ENCODE measurements at regions not wholly inside any gene's neighbourhood (a gene's known extent, or its start where the extent isn't known, plus 50 kb on each side); places are given as distances from the start of the nearest gene placed in this dataset.

DNA sequence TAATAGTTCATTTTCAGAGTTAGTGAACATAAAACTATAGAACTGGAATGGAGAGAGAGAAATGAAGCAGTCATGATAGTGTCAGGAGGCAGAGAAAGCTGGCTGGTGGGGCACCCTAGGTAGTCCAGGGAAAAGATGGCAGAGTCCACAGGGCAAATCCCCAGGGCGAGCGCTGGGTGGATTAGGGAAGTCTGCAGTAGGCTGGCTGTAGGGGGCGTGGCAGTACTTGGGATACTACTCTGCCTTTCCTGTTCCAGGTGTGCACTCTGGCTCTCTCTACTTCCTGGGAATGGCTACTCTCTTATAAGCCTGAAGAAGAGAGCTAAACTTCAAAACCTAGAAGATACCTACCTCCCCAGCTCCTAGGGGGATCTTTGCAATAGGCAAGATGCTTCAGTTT, 232.9 kb upstream of the SLC10A2 start:
- no peak for DNase-seq

DNA sequence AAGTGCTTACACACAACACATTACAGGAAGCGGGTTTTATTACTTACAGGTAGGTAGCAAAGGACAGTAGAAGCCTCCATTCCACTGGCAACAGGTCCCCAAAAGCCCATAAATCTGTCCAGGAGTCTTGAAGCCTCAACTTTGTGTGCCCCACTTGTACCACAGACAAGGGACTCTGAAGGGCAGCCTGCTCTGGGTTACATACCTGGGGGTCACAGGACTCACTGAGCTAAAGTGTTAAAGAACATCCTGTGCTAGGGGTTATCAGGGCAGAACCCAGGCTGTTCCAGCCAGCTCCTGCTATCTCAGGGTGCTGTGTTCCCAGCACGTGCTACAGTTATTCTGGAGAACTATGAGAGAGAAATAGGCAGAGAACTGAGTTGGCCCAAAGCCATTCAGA, 230.9 kb upstream of the SLC10A2 start:
- DNase-seq = no peak

DNA sequence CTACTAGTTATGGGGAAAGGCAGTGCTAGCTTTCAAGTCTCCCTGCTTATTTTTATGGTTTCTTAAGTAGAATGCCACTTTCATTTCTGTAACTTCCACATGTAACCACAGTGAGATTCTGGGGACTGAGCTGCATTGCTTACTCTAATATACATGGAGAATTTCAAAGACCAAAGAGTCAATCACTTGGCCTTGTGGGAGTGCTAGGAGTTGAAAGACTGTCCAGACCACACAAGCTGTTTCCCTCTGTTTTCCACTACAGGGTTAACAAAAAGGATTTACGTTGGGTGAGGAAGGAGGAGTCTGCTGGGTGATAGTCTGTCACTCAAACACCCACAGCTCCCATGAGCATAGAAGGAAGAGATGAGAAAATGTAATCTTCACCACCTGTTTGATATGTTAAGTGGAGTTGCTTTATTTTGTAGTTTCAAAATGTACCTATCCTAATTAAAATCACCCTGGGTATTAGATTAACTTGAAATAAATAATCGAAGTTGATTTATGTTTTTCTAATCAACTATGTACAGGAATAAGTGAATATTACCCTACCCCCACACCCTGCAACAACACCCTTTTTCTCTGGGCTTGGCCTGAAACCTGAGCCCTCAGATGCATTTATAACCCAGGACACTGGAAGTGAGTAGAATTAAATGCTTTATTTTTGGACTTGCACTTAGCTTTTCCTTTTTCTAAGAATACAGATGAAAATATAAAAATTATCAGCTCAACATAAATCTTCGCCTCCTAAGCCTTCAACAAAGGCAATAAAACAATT, 225.8 kb upstream of the SLC10A2 start:
- no peak for DNase-seq

DNA sequence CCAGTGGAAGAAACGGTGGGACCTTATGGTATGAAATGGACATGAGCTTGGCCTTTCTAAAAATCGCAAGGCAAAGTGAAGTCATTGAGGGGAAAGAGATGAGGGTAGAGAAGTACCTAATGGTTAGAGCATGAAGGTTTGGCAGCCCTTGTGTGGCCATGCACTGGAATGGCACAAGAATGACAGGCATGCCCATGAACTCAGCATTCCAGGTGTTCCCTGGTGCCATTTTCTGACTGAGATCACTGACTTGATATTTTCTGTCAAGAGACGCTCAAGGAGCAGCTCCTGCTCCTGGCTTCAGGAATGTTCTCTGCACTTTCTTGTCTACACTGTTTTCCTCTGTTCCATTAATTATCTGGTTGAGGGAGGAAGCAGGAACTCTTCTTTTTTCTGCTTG, 225.0 kb upstream of the SLC10A2 start:
- DNase-seq = no peak

DNA sequence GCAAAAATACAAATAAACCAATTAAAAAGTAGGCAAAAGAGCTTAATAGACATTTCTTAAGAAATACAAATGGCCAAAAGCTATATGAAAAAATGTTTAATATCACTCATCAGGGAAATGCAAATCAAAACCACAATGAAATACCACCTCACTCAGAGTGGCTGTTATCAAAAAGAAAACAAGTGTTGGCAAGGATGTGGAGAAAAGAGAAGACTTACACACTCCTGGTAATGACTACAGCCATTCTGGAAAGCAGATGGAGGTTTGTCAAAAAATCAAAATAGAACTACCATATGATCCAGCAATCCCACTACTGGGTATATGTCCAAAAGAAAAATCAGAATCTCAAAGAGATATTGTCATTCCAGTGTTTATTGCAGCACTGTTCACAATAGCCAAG, 223.5 kb upstream of the SLC10A2 start:
- no peak for DNase-seq

DNA sequence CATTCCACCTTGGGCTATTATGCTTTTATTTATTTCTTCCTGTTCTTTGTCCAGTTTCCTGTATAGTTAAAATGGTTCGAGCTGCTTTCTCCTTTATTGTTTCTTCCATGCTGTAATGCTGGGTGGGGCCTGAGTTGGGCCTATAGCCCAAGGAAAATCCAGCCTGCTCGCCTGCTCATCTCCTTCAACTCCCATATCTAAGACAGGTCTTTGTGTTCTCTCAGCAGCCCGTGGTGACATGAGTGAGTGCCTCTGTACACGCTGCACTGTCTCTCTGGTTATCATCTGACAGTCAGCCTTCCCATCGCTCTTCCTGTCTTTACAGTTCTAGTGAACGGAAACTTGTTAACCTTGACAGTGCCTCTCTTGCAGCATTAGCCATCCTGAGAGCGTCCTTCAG, 221.9 kb upstream of the SLC10A2 start:
- DNase-seq = peak; percentile 17

DNA sequence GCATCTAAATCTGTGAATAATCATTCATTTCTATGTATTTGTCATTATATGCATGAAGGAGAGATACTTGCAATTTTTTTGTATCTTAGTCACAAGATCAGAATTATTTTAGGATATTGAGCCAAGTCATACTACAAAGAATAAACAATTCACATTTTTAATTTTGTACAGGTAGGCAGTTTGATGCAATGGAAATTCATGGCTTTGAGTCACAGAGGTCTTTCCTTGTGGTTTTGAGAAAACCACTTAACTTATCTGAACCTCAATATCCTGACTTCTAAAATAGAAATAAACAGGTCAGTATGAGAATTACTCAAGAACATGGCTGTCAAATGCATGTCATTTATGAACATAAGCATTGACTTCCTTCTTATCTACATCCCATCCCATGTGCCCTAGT, 221.4 kb upstream of the SLC10A2 start:
- DNase-seq = no peak

DNA sequence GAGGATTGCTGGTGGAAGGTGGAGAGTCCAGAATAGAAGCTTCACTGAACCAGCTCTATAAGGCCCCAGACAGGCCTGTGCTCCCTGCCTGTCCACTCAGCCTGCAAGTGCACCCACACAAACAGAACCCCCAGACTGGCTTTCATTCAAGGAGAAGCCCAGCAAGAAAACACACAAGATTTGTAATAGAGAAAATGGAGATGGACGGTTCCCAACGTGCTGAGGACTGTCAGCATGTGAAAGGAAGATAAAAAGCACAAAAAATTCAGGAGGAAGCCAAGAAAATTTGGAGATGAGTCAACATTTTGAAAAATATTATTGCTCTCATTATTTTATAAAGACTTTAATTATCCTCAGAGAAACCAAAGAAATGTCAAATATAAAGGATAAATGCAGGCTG, 218.2 kb upstream of the SLC10A2 start:
- DNase-seq = no peak

DNA sequence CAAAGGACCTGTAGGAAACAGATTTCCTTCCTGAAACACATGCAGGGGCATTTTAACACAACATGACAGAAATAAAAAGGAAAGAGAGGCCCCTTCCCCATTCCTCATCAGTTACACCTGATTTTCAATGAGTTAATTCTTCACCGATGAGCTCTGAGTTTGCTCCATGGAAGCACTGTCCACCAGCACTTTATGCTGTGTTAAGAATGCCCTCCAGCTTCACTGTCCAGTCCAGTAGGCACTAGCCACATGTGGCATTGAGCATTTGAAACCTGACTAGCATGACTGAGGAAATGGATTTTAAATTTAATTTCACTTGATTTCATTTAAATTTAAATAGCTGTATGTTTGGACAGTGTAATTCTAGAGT, 217.2 kb upstream of the SLC10A2 start:
- no peak for DNase-seq

DNA sequence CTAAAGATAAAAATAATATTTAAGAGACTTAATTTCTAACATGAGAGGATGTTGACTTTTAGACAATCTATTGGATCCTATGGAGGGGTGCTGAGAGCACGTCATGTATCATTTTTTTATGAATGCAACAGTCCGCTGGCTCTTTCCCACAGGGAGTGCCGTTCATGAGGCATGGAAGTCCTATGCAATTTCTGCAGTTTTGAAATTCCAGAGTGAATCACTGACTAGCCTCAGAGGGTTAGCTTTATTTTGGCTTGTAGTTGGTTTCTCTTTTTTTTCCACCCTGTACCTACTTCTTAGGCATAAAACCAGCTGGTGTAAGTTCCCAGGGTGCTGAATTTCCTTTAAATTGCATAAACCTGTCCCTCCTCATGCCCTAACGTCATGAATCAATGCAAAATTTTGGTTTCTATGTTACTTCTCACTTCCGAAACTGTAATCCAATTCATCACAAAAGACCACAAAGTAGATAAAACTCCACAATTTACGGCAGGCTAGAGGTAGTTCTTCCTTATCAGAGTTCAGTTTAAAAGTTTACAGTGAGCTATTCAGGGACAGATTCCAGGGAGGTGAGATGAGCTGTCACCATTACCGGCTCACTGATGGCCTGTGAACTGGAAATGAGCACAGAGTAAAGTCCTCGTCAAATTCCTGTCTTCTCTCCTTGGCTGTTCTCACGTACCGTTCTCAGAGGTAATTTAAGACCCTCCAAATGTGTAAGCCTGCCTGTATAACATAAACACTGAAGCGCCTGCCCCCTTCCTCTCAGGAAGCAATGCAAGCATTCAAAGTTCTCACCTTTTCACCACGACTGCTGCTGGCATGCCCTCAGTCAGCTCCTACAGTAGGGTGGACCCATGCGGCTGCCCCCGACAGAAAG, 216.6 kb upstream of the SLC10A2 start:
- DNase-seq = no peak

DNA sequence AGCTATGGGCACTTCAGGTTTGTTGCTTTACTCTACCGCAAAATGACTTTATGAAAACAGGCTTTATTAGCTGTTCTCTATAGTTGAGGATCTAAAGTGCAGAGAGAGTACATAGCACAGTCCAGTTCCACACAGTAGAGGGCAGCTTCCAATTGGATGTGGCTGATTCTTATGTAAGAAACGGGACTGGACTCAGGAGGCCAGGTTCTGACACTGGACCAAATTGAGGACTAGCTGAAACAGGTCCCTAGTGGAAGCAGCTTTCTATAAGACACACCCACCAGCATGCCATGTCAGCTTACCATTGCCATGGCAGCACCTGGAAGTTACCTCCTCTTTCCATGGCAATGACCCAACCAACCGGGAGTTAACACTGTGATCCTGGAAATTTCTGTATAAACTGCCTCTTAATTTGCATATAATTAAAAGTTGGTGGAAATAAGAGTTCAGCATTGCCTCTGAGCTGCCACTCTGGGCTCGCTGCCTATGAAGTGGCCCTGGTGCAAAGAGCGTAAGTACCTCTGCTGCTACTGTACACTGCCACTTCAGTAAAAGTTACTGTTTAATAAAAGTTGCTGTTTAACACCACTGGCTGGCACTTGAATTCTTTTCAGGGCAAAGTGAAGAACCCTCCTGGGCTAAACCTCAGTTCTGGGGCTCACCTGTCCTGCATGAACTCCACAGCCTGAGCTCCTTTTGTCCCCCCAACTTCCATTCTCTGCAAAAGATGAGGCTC, 211.9 kb upstream of the SLC10A2 start:
- no peak for DNase-seq

DNA sequence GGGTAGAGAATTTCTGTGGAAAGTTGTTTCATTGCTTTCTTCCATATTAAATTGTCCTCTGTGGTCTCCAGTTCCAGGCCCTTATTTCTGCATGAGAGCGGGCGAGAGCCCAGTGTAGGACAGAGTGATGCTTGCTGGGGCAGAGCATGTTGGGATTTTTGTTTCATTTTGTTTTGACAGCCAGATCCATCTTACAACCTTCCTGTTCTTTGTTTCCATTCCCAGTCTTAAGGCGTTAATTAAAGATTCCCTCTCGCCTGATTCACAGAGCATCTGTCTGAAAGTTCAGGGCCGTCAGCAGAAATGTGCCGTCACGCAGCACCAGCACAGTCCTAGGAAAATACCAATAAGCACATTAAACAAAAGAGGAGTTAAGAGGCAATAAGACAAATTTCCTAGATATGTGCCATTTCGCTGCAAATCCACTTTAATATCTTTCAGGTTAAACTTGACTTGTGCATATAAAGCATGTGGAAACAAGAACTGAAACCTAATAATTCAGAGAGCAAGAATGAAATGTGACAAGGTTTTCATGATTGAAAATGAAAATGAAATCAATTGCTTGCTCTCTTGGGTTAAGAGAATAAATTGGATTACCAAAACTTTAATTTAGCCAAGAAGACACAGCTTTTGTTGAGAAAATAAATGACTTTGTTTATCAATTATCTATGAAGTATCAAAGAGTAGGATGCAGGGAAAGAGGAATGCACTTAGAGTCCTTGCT, 210.7 kb upstream of the SLC10A2 start:
- DNase-seq = no peak

DNA sequence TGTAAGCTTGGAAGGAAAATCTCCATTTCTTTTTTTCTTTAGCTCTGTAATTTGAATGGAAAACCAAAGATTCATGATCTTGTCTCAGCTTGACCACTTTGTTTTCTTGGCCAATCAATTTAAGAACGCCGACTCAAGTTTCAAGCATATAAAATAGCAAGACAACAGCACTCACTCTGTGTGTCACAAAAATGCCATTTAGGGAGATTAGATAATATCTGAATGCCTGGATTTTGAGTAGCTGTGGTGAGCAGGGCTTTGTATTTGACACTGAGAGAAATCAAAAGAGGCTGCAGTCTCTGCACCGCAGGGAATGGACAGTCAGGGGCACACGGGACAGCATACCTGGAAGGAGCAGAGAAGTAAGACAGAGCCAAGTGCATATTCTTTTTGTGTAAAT, 209.5 kb upstream of the SLC10A2 start:
- no peak for DNase-seq

DNA sequence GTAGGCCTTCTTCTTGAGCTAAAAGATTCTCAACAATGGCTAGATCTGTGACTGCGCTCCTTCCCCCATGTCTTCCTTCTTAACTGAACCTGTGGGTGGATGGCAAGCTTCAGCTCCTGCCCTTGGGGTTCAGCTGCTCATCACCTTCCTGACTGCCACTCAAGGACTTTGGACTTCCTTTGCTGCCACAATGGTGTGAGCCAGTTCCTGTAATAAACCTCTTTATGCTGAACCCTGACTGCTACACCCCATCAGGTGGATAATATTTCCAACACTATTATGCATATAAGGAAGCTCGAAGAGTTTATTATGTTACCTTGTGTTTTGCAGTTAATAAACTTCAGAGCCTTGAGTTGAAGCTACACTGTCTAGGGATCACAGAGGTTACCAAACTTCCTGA, 208.9 kb upstream of the SLC10A2 start:
- no peak for DNase-seq

DNA sequence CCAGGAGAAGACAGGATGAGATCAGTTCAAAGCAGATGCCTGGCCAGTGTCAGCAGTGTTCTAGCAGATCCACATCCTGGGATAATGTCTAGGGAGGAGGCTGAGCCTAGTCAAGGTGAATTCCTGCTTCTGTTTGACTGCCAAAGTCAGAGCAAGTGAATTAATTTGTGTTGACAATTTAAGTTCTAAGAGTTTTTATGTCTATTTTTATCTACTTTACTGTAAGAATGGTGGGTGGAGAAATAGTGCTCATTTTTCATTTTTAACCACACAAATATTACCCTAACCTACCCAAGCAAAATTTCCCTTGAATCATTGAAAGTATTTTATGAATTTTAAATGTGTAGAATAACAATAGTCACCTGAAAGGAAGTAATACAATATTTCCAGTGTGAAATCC, 207.6 kb upstream of the SLC10A2 start:
- DNase-seq = no peak

DNA sequence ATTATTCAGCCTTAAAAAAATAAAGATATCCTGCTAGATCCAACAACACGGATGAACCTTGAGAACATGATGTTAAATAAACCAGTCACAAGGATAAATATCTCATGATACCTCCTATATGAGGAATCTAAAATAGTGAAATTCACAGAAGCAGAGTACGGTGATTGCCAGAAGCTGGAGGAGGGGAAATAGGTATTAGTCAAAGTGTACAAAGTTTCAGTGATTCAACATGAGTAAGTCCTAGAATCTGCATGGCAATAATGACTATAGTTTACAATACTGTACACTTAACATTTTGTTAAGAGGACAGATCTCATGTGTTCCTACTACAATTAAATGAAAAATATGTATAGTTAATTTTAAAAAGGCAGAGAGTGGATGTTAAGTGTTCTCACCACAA, 206.6 kb upstream of the SLC10A2 start:
- DNase-seq = no peak

DNA sequence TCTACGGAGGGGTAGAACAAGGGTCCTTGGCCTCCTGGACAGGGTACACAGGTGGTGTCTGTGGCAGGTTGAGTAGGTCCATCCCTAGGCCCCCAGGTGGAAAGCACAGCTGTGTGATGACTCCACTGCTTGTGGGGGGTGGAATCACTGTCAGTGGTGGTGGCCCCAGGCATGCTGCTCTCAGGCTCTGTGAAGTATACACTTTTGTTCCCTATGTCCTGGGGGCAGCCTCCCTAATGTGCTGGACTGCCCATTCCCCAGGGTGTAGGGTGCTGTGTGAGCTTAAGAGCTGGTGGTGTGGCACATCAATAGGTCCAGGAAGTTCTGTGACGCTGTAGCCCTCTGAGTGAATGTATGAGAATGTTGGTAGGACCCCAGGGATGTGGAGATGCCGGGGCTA, 197.2 kb upstream of the SLC10A2 start:
- no peak for DNase-seq

DNA sequence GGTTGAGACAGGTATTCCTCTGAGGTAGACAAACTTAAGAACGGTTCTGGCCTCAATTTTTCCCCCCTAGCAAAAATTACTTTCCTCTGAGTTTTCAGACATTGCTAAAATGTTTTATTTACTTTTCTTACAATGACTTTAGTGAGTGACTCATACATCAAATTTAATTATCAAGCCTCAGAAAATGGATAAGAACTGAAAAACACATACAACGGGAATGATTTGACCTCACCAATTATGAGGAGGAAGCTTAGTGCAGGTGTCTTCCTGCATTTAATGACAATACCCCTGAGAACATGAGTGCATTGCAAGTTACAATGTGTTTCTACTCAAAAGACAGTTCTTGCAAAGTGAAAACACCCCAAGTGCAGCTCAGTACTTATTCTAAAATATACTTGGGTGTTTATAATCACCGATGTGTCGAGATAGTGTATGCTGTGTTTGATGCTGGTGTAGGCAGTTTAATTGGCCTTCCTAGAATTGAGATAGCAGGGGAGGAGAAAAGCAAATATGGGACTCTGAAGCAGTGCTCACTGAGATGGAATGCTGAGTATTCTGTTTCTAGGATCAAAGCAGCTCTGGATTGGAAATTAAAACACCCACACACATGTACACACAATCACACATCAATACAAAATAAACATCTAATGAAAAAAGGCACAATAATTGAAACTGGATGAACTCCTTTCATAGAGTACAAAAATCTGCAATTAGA, 189.5 kb upstream of the SLC10A2 start:
- no peak for DNase-seq

DNA sequence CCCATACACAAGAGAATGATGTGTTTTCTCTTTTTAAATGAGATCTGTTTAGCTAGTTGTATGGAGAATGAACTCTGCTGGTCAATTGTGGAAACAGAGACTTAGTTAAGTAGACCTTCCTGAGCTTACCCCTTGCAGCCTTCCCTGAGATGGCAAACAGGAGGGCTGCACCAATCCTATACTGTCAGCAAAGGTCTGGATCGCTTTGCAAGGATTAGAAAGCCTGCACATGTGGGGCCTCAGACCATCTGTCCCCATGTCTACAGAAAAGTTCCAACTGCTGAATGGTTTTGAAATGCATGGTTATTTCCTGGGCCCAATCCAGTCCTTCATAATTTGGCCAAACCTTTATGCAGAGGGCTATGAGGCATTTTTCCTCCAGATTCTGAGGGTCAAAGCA, 183.9 kb upstream of the SLC10A2 start:
- DNase-seq = no peak

DNA sequence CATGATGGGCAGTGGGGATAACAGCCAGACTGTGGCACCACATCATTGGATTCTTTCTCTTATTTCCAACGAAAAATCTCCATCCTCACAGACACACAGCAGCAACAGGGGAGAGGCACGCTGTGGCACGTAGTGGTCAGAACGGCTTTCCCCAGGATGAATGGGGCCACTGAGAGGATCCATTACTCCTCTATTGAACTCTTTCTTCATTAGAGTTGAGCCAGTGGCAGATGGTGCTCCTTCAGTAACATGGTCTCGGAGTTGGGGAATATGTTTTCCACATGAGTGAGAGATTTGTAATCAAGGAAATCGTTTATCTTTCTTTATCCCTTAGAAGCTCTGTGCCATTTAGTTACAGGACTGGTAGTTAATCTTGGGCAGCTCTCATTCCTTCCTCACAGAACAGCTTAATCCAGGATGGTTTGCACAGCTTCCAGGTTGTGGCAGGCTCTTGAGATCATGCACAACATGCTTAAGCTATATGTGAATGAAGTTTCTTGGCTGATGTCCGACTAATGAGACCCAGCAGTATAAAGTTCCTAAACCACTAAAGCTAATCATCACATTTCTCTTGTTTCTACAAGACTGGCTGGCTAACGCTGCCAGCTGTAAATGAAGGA, 180.5 kb upstream of the SLC10A2 start:
- DNase-seq = no peak

DNA sequence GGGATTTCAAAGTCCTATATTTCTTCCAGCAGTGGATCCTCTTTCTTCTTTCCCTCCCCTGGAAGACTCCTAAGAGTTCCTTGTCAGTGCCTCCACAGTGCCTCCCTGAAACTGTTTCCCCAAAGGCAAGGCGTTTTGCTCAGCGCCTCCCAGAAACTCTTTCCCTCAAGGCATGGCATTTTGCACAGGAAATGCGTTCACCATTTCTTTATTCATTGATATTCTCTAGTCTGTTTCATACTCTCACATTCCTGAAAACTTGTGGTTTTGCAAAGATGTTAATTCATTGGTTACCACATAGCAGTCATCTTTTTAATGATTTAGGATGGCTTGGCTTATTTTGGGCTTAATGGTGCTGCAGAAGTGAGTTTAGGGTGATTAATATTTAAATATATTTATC, 177.3 kb upstream of the SLC10A2 start:
- no peak for DNase-seq

DNA sequence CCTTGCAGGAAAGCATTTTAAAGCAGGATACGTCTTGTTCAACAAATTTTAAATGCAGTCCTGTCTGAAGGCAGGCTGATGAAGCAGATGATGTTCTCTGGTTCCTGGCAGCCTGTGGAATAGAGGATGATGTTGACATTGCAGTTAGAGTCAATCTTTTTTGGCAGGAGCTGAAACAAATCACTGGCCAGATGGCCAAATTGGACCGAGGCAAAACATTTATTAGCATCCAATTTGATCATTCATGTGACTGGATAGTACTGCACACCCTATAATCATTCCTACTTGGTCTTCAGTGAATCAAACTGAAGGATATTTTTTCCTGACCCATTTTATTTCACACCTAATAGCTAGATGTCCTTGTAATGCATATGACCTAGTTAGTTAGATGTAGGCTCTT, 172.2 kb upstream of the SLC10A2 start:
- no peak for DNase-seq
